OCI-M2 (cell line): ENCODE measurements at regions not wholly inside any gene's neighbourhood (a gene's known extent, or its start where the extent isn't known, plus 50 kb on each side); places are given as distances from the start of the nearest gene placed in this dataset.

ENCODE experiments used
- DNase-seq: peaks from one replicate; lab custom pipeline; 2025; ENCODE audit not compliant: unreplicated experiment; lab: John Stamatoyannopoulos, UW

DNA sequence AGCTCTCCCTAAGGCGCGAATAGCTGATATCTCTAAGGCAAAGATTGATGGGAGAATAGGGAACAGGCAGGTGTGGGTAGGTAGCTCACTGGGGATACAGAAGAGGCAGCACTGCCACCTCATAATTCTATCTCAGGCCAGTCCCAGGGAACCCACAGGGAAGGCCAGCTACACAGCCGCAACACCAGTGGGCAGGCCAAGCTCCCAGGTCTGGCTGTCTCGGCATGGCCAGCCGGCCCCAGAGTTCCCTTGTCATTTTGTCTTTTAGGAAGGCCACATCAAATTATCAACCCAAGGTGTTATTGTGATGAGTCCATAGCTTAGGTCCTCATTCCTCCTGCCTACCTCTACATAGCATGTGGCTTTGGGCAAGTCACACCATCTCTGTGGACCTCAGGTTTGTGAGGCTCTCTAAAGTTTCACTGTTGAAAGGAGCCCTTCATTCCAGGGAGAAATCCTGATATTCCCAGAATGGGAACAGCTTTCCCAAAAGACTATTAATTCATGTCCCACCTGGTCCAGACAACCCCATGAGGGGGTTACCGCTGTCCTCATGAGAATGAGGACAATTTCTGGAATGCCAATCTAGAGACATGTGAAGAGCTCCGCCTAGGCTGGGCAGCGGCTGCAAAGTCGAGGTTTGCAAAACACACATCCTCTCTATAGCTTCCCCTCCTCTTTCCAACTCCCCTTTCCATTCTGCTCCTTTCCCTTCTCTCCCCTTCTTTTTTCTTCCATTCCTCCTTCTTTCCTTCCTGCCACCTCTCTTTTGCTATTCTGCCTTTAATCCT, 287.1 kb upstream of the ID2 start:
- no peak for DNase-seq

DNA sequence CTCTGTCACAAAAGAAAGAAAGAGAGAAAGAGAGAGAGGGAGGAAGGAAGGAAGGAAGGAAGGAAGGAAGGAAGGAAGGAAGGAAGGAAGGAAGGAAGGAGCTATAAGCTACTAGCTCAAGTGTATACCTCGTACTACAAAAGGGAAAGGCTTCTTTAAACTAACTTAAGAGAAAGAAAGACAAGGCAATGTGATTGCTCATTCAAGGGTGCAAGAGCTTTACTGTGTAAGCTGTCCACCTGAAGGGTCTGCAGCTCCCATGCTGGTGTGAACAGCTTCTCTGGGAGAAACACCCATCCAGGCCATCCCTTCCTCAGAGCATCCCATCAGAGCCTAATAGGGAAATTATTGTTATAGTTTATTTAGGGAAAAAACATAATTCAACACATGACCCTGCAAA, 286.1 kb upstream of the ID2 start:
- no peak for DNase-seq

DNA sequence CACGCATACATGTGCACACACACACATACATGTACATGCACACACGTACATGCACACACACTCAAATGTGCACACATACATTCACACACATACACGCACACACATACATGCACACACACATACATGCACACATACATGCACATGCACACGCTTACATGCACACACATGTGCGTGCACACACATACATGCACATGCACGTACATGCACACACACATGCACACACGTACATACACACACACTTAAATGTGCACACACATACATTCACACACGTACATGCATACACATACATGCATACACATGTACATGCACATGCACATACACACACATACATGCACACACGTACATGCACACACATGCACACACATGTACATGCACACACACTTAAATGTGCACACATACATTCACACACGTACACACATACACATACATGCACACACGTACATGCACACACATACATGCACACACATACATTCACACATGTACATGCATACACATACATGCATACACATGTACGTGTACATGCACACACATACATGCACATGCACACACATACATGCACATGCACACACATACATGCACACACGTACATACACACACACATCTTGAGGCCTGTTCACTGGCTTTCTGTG, 283.7 kb upstream of the ID2 start:
- no peak for DNase-seq

DNA sequence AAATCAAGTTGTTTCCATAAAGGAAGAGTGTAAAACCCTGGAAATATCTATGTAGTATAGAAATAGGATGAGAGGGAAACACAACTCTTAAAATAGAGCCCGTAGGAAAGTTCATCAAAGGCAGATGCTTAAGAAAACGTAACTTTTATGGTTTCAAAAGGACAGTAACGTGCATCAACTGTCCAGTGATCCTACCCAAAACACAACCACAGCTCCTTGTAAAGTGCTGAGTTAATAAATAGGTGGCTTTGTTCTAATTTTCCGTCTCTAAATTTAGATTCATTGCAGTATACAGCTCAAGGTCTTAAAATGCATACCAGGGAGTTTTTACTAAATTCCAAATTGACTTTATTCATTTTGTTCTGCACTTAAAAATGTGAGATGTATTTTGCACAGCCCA, 282.1 kb upstream of the ID2 start:
- no peak for DNase-seq

DNA sequence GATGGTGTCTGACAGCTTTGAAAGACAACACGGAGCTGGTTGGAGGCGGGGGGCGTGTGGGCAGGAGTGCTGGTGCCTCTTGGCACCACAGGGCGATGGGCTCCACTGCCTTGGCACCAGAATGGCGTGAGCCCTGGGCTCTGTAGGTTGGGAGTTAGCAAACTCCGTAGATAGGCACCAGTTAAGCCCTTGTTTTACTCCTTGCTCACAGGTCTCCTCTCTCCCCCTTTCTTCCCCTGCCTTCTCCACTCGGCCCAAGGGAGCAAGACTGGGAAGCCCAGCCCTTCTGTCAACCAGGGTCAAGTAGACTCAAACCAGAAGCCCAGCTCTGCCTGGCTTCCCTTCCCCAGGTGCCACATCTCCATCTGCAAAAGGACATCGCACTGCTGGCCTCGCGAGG, 281.7 kb upstream of the ID2 start:
- no peak for DNase-seq

DNA sequence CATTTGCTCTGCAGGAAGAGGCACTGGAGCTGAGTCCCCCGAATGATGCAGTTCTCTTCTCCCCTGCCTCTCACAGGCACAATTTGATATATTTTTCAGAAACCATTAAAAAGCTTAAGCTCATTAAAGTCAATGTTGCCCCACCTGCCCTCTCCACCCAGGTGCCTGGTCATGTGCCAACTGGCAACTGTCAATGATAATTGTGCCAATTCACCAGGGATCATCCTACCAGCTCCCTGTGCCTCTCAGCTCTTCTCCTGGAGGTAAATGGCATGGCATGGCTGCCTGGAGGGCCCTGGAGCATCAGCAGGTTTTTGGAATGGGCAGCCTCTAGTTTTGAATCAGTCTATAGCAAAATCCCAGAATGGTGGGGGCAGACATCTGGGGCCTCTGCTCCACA, 279.6 kb upstream of the ID2 start:
- no peak for DNase-seq

DNA sequence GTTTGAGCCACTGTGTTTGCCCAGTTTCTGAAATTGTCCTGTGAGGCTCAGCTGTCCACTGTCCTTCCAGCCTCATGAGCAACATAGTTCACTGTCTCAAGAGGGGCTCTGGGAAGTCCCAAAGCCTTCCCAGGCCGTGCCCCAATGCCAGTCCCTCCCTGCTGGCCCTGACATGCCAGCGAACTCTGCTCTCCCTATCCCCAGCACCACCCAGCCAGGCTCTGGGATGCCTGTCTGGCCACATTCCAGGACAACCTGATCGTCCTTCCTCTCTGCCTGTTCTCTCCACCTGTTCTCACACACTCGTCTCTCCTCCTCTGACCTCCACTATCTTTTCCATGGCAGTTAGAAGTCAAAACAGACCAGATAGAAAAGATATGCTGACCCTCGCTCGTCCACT, 278.0 kb upstream of the ID2 start:
- no peak for DNase-seq

DNA sequence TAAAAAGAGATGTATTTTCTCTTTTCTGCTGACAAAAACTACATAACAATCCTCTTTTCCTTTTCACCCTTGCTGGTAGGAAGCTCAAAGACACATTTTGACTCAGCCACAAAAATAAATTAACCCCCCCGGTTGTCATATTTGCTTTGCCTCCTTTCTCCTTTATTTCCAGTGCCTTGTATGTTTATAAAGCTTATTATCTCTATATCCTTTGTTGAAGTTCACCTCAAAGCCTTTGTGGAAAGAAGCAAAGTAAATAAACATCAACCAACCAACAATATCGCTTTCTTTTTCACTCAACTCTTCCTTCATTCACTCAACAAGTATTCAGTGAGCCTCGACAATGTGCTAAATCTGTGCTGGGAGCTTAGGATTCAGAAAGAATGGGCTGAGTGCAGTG, 276.5 kb upstream of the ID2 start:
- no peak for DNase-seq

DNA sequence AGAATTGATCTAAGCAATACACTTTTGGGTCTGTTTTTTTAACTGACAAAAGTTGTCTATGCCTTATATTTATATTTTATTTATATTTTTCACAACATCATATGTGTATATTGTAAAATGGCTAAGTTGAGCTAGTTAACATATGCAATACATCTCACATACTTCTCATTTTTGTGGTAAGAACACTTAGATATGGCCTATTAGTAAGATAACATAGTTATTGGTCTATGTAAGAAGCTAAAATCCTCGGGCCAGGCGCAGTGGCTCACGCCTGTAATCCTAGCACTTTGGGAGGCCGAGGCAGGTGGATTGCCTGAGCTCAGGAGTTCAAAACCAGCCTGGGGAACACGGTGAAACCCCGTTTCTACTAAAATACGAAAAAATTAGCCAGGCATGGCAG, 275.6 kb upstream of the ID2 start:
- DNase-seq: no peak

DNA sequence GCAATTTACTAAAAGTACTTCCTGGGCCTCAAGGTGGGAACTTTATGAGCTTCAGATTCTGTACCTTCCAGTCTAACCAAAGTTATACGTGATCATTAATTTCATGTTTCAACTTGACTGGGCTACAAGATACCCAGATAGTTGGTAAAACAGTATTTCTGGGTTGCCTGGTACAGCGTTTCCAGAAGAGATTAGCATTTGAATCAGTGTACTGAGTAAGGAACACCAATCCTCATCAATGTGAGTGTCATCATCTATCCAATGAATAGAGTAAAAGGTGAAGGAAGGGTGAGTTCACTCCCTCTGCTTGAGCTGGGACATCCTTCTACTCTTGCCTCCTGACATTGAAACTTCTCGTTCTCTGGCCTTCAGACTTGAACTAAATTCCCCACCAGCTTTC, 274.5 kb upstream of the ID2 start:
- DNase-seq: no peak

DNA sequence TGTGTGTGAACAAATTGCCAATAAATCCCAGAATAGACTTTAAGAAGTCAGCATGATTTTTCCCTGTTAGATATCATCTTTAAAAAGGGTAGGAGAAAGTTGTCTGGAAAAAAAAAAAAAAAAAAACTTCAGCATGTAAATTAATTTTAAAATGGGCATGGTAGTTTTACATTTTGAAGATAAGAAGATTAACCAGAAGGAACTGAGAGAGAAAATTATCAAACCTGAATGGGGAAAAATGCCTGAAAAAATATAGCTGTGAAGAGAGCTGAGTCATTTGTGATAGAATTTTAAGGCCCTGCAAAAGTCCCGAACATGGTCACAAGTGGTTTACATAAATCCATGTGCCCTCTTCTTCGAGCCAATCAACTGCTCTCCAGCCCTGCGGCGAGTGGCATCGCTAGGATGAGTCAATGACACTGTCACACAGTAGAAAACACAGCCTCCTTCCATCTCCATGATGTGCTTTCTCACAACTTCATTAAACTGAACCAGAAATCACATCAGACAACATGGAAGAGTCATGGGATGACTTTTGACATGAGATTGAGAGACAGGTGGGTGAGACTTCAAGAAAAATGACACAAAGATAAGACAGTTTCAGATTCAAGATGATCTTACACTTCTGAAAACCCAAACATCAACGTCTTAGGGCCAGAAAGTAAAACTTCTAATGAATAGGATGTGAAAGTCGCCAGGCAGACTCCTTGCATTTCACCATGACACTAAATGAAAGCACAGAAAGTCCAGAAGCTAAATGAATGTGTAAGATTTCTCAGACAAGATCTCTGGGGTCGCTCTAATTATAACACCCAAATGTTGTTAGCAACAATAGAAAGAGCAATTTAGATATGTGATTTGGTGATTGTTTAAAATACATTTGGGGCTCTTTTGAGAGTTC, 273.0 kb upstream of the ID2 start:
- DNase-seq: no peak

DNA sequence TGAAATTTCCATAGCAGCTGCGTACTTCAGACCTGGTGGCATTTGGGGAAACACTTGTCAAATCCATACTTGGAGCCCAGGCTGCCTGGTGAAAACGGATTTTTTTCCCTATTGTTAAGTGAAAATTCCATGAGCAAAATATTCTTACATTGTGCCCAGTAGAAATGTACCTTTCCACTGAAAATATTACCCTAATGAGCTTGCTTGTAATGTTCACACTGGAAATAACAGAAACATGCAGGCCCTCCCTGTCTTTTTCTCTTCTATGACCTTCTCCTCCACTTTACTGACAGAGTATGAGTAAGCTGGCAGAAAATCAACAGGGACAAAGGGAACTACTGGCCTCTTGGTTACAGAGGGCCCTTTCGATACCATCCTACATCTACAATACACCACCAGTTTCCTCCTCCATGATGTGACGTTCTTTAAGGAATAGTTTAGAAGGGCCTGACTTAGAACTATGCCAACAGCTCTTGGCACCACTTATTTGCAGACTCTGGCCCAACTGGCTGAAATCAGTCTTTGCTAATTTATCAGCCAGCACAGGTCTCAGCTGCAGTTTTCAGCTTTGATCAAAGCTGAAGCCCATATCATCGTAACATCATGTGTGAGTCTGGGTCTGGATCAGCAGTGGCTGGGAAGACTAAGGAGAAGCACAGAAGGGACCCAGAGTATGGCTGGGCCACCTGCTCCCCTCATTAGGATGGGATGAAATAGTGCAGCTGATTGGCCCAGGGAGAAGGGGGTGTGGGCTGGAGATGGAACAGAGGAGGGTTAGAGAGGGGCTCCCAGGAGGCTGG, 272.2 kb upstream of the ID2 start:
- DNase-seq: no peak

DNA sequence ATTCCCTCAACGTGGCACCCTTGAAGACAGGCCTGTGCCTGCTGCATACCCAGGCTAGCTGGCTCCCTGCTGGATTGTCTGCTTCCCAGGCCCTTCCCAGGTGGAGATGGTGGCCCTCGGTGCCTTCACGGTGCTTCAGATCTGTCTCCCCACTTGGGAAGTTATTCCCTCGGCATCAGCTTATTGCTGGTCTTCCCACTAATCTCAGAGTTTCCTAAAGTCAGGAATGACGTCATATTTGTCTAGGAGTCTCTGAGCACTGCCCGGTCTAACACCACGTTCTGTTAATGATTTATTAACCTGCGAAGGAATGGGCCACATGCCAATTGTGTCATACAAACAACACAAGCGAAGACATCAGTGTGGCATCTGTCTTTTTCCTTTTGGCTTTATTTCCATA, 269.8 kb upstream of the ID2 start:
- DNase-seq: no peak

DNA sequence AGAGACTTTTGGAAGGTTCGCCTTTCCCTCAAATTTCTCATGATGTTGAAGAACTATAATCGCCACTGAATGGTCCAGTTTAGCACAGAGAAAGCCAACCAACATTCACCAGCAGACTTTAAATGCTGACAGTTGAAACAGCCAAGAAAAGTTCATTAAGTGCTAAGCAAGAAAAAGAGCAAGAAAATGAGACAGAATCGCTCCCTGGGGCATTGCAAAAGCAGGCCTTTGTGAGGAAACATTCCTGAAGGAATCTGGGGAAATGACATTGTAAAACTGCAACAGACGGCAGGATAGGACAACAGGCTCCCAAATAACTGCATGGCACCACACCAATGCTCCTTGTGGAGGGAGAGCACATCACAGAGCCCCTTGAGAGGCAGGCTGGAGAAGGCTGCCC, 269.3 kb upstream of the ID2 start:
- no peak for DNase-seq

DNA sequence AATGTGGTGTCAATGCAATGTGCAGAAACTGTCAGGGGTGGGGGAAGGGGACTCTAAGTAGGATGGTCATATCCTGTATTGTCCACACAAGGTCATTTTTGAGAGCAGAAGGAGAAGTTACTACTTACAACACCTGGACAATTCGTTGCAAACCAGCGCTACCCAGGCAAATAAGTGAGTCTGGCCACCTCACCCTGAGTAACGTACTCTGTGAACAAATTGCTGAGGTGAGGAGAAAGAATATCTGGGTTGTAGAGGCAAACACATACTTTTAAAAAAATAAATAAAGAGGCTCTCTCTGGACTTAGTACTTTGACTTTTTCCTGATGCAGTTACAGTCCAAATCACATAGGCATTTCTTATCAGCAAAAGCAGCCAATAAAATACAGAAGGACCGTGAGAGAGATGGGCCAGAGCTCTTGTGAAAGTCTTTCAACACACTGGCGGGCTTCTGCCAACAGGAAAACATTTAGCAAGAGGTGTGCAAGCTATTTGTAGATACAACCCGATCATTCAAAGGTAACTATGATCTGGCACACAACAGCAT, 268.2 kb upstream of the ID2 start:
- DNase-seq: no peak

DNA sequence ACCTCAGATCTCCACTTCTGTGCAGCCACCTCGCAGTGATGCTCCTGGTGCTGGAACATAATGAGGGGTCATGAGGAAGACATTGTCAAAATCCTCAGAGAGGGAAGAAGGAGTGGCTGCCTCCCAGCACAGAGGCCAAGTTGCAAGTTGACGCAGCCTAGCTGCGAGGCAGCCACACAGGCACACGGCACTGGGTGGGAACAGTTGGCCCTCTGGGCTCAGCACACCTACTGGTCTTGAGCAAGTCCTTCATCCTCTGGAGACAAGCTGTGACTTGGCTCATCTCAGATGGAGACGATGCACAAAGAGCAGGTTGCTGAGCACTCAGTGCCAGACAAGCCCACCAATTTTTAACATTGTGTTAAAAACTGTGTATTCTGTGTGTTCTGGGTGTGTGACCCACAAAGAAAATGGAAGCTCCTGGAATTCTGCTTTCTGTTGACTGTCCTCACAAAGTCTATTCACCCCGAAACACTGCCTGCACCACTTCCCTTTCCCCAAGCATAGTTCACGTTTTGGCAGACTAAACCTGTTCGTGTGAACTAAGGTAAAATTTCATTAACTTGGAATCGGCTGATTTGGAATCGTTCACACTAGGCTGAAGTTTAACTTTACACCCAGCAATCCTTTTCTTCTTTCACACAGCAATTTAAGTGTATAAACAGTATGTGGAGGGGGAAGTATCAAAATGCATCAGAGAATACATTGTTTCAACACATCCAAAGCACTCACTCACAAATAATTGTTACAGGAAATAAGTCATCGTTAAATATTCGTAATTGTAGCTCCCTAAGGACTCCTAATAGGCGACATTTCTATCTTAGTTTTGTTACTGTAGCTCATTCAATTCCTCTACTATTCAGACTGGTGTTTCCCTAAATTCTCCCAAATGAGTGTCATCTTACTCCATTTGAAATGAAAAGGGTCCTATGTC, 266.6 kb upstream of the ID2 start:
- DNase-seq: no peak

DNA sequence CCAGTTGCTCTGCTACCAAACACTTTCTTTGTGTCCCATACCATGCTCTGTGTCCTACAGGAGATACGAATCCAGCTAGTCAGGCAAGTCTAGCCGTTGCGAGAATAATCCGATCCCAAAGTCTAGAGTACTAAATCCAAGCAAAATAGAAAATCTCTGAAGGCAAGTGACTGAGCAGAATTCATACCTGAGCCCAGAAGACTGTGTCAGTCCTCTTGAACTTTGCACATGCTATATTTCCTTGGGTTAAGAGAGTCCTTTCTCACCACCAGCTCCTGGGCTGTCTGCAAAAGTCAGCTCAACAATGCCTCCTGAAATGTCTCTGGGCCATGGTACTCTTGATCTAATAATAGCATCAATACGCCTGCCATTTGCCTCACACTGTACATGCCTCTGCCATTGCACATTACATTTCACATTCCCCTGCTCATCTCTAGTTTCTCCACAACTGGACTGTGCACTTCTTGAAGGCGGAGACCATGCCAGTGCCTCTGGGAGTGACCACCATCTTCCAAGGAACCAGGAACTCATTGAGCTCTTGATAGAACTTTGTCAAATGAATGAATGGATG, 265.8 kb upstream of the ID2 start:
- DNase-seq: no peak

DNA sequence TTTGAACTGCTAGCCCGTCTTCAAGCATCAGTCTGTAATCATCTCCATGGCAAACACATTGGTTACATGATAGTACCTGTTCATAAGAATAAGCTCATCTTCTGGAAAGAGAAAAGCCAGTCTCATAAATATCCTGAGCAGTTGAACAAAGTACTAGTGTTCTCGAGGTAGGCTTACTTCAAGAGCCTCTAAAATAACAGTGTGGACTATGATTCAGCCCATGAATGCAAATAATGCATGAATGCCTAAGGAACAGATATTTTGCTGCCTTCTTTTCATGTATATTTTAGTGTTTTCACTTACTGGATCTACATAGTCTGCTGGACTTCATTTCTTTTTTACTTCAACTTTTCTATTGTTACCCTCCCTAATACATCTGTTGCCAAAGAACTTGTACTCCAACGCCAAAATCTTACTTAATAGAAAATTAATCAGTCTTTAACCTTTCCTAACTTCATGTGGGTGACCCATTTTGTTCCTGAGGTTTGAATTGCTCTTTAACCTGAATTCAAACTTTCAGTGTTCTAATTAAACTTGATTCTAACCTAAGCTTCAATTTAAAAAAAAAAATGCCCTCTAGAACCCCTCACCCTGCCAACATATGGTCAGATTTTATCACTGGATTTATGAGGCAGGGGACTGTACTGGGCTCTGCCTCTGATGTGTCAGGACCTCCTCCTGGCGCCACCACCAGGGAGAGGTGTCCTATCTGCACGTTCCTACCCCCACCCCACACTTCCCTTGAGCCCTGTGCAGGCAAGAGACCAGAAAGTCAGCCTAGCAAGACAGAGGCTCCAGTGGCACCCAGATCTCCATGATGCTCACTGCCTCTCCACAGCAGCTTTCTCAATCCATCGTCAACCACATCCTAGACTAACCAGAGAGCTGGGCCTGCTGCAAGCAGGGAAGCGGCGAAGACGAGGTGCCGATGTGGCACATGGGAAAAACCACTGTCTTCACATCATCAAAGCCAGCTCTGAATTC, 264.7 kb upstream of the ID2 start:
- DNase-seq: no peak
